ENCODE measurements at regions not wholly inside any gene's neighbourhood (a gene's known extent, or its start where the extent isn't known, plus 50 kb on each side); places are given as distances from the start of the nearest gene placed in this dataset.

- DNase-seq = no peak
Measured at GRCh38 chr13:50701469-50701868, 142.0 kb downstream of the DLEU7 start.

- no peak for DNase-seq
Measured at GRCh38 chr13:50706505-50706904, 137.0 kb downstream of the DLEU7 start.

- no peak for DNase-seq
Measured at GRCh38 chr13:50707628-50708027, 135.9 kb downstream of the DLEU7 start.

GRCh38 chr13:50708461-50708860 lies 135.0 kb downstream of the DLEU7 start:
- no peak for DNase-seq

- DNase-seq = no peak
Measured at GRCh38 chr13:50709058-50709457, 134.4 kb downstream of the DLEU7 start.

GRCh38 chr13:50711131-50711815 lies 132.2 kb downstream of the DLEU7 start:
- no peak for DNase-seq

GRCh38 chr13:50711996-50712395 lies 131.5 kb downstream of the DLEU7 start:
- DNase-seq = no peak

- no peak for DNase-seq
Measured at GRCh38 chr13:50712456-50712855, 131.0 kb downstream of the DLEU7 start.

- no peak for DNase-seq
Measured at GRCh38 chr13:50712881-50713280, 130.6 kb downstream of the DLEU7 start.

- no peak for DNase-seq
Measured at GRCh38 chr13:50713523-50714248, 129.8 kb downstream of the DLEU7 start.

GRCh38 chr13:50714891-50715290 lies 128.6 kb downstream of the DLEU7 start:
- DNase-seq = no peak

GRCh38 chr13:50715402-50716146 lies 127.9 kb downstream of the DLEU7 start:
- no peak for DNase-seq

GRCh38 chr13:50720861-50721671 lies 122.4 kb downstream of the DLEU7 start:
- DNase-seq = no peak

- no peak for DNase-seq
Measured at GRCh38 chr13:50721672-50721992, 121.9 kb downstream of the DLEU7 start.

- DNase-seq = no peak
Measured at GRCh38 chr13:50722440-50723125, 120.9 kb downstream of the DLEU7 start.

- no peak for DNase-seq
Measured at GRCh38 chr13:50724438-50724837, 119.1 kb downstream of the DLEU7 start.

- DNase-seq = no peak
Measured at GRCh38 chr13:50724913-50725312, 118.6 kb downstream of the DLEU7 start.

GRCh38 chr13:50726164-50726563 lies 117.3 kb downstream of the DLEU7 start:
- no peak for DNase-seq

GRCh38 chr13:50729177-50729576 lies 114.3 kb downstream of the DLEU7 start:
- no peak for DNase-seq

GRCh38 chr13:50730496-50731351 lies 112.8 kb downstream of the DLEU7 start:
- DNase-seq = no peak

- no peak for DNase-seq
Measured at GRCh38 chr13:50731400-50731799, 112.1 kb downstream of the DLEU7 start.

GRCh38 chr13:50732712-50733111 lies 110.8 kb downstream of the DLEU7 start:
- DNase-seq = no peak

Data from NCI-H1930 (cell line).